Endothelial cell of umbilical vein (primary cell): ENCODE measurements at regions not wholly inside any gene's neighbourhood (a gene's known extent, or its start where the extent isn't known, plus 50 kb on each side); places are given as distances from the start of the nearest gene placed in this dataset.

Experiments used
- BruUV-seq: library from RNA; stranded (reverse); fragments of 400-500 nt; replicated peaks from 2 replicates; lab custom pipeline; 2021; lab: Mats Ljungman, UMichigan
- CTCF ChIA-PET: fragments of 300-600, 350-600 bp; sonication (Branson Sonifier 250); formaldehyde crosslinking; loops from one replicate; lab custom pipeline; 2021; ENCODE audit warnings: antibody characterized with exemption, inconsistent platforms; lab: Charles Lee
- POLR2A ChIA-PET: fragments of 300-600, 350-600 bp; sonication (Branson Sonifier 250); formaldehyde crosslinking; loops from one replicate; lab custom pipeline; 2021; ENCODE audit warnings: antibody characterized with exemption, inconsistent platforms; lab: Charles Lee
- DNase-seq: peaks from one replicate; pipeline ENCODE4 v3.0.0-alpha.2; 2011; ENCODE audit warnings: low read depth, low spot score
- FAIRE-seq: peaks from 2 replicates; lab custom pipeline; 2011; peaks lifted over from hg19 to GRCh38; lab: Jason Lieb, UNC
- H2AFZ ChIP-seq: 2 replicates; pipeline ENCODE4 v1.6.0; 2012; ENCODE audit warnings: low read depth, low read length, control low read depth, inconsistent platforms
- H3K27ac ChIP-seq: 2 replicates; pipeline ENCODE4 v1.5.1; 2011; ENCODE audit warnings: low read depth, mild to moderate bottlenecking, control low read depth, low read length, moderate library complexity; ENCODE audit not compliant: insufficient read depth
- H3K27me3 ChIP-seq, 2 experiments: 2 replicates each; pipeline versions ENCODE4 v1.6.0 to v1.6.1; 2011; ENCODE audit warnings: low read length in 2 of 2, mixed read lengths in 1 of 2; ENCODE audit not compliant: control insufficient read depth in 2 of 2, insufficient read depth in 2 of 2
- H3K36me3 ChIP-seq, 2 experiments: 2 replicates in 1 of 2; 3 replicates in 1 of 2; pipeline ENCODE4 v1.5.1; 2011; ENCODE audit warnings: low read length in 2 of 2, mild to moderate bottlenecking in 1 of 2, moderate library complexity in 1 of 2; ENCODE audit not compliant: control insufficient read depth in 2 of 2, insufficient read depth in 2 of 2; ENCODE audit errors: extremely low read depth in 1 of 2
- H3K4me1 ChIP-seq: 3 replicates; pipeline ENCODE4 v1.5.1; 2011; ENCODE audit warnings: mild to moderate bottlenecking, low read length; ENCODE audit not compliant: control insufficient read depth, insufficient read depth; ENCODE audit errors: extremely low read depth
- H3K4me2 ChIP-seq: 2 replicates; pipeline ENCODE4 v1.6.1; 2011; ENCODE audit warnings: low read length, control low read depth, mixed read lengths; ENCODE audit not compliant: insufficient read depth
- H3K4me3 ChIP-seq, 3 experiments: fragments of 200-600 bp in 1 of 3; sonication (generic), shearing (Covaris generic) in 1 of 3; replicated peaks in 1 of 3; 2 replicates each; pipeline ENCODE4 v1.5.1; 2011 to 2016; ENCODE audit warnings: control low read depth in 3 of 3, low read length in 3 of 3, mild to moderate bottlenecking in 2 of 3, inconsistent platforms in 1 of 3, low read depth in 1 of 3, moderate library complexity in 1 of 3; ENCODE audit not compliant: insufficient read depth in 1 of 3
- H3K79me2 ChIP-seq: 2 replicates; pipeline ENCODE4 v1.6.0; 2012; ENCODE audit warnings: low read length, inconsistent platforms; ENCODE audit not compliant: control insufficient read depth, insufficient read depth
- H3K9ac ChIP-seq: replicated peaks from 2 replicates; pipeline ENCODE3; 2011; ENCODE audit warnings: low read length, control low read depth; ENCODE audit not compliant: insufficient read depth; ENCODE audit errors: extremely low read depth
- H3K9me1 ChIP-seq: replicated peaks from 3 replicates; pipeline ENCODE4 v1.6.0; 2011; ENCODE audit warnings: mild to moderate bottlenecking, low read length; ENCODE audit not compliant: control insufficient read depth, insufficient read depth; ENCODE audit errors: extremely low read depth
- H3K9me3 ChIP-seq: replicated peaks from 2 replicates; pipeline ENCODE4 v1.5.1; 2012; ENCODE audit warnings: low read length, inconsistent platforms; ENCODE audit not compliant: control insufficient read depth, insufficient read depth
- H4K20me1 ChIP-seq: replicated peaks from 2 replicates; pipeline ENCODE3; 2011; ENCODE audit warnings: mild to moderate bottlenecking, low read length; ENCODE audit not compliant: control insufficient read depth, insufficient read depth; ENCODE audit errors: extremely low read depth
- CTCF ChIP-seq, 2 donors: IDR thresholded peaks; 1 replicate in 1 of 2; 2 replicates in 1 of 2; pipeline ENCODE4 v1.5.1; 2011; ENCODE audit warnings: low read length in 2 of 2, mild to moderate bottlenecking in 2 of 2, moderate library complexity in 2 of 2, control low read depth in 1 of 2, inconsistent platforms in 1 of 2, low read depth in 1 of 2; ENCODE audit not compliant: insufficient read depth in 1 of 2; ENCODE audit errors: extremely low read depth in 1 of 2
- EZH2 ChIP-seq: IDR thresholded peaks from 2 replicates; pipeline ENCODE4 v1.6.1; 2012; ENCODE audit warnings: borderline replicate concordance, low read depth, mild to moderate bottlenecking, moderate library complexity, low read length, inconsistent platforms; ENCODE audit not compliant: severe bottlenecking
- FOS ChIP-seq: IDR thresholded peaks from 2 replicates; pipeline ENCODE4 v1.6.1; 2011; ENCODE audit warnings: mild to moderate bottlenecking, low read length, moderate library complexity, borderline replicate concordance; ENCODE audit not compliant: insufficient read depth
- GATA2 ChIP-seq: IDR thresholded peaks from 2 replicates; pipeline ENCODE4 v1.7.0; 2011; ENCODE audit warnings: low read depth, mild to moderate bottlenecking, moderate library complexity, mixed read lengths, low read length; ENCODE audit not compliant: insufficient read length, insufficient read depth
- JUN ChIP-seq: IDR thresholded peaks from 2 replicates; pipeline ENCODE4 v1.6.1; 2011; ENCODE audit warnings: borderline replicate concordance, low read depth; ENCODE audit not compliant: insufficient read length, insufficient read depth
- MAX ChIP-seq: IDR thresholded peaks from 2 replicates; pipeline ENCODE4 v1.6.1; 2011; ENCODE audit not compliant: insufficient read depth, insufficient read length
- MYC ChIP-seq: IDR thresholded peaks from one replicate; pipeline ENCODE4 v1.6.1; 2011; ENCODE audit warnings: mild to moderate bottlenecking, low read depth, low read length
- POLR2A ChIP-seq: IDR thresholded peaks from 2 replicates; pipeline ENCODE4 v1.6.1; 2012; ENCODE audit warnings: low read depth, mild to moderate bottlenecking, control low read depth, low read length
- POLR2AphosphoS5 ChIP-seq: IDR thresholded peaks from 2 replicates; pipeline ENCODE4 v1.6.1; 2012; ENCODE audit warnings: low read depth, mild to moderate bottlenecking, control low read depth, low read length, moderate library complexity; ENCODE audit not compliant: insufficient read depth
- dilution Hi-C: fragments of 300-500 bp; cut with MboI; formaldehyde crosslinking; loops from one replicate; pipeline ENCODE4 v1.15.0; 2019; ENCODE audit warnings: low sequenced_read_pairs; ENCODE audit not compliant: extremely low pct_ligation_motif_present
- intact Hi-C: fragments of 100-400 bp; cut with micrococcal nuclease; formaldehyde crosslinking; loops from one replicate; pipeline ENCODE4 v1.10.0; 2022

GRCh38 chr9:83146325-83146724 is 83.4 kb upstream of the RASEF start:
- dilution Hi-C loops, result no loop called here
- Histone ChIP-seq H3K36me3 (no peaks in the 10 kb centered on the region), H3K9ac (no peak overlapping the region), H3K9me1 (no peaks in the 10 kb centered on the region), H3K27me3 (no peaks in the 10 kb centered on the region), H2AFZ (no peak overlapping the region), H3K27ac (no peak overlapping the region), H3K4me2 (no peak overlapping the region), H3K79me2 (no peaks in the 10 kb centered on the region), H4K20me1 (no peaks in the 10 kb centered on the region), H3K4me1 (no peaks in the 10 kb centered on the region), H3K4me3 (no peak overlapping the region), H3K9me3 (no peaks in the 10 kb centered on the region)
- no peak for FAIRE-seq
- intact Hi-C loops, result no loop called here
- TF ChIP-seq POLR2A (no peak), GATA2 (no peak), CTCF (IDR thresholded peaks at IDR 0.05; ENCODE audit: extremely low read depth in 1 of 2, insufficient read depth in 1 of 2, low read depth in 1 of 2, low read length in 2 of 2) (no peak), JUN (no peak), POLR2AphosphoS5 (no peak), EZH2 (no peak), MYC (no peak), MAX (no peak), FOS (no peak)
- ChIA-PET CTCF (interaction anchor here (1.3 kb wide), 1 partner anchor 26 kb away, joined by 4 read pairs; no protein-coding TSS in a partner anchor), POLR2A (no interaction called here)
- no TSS peak for BruUV-seq
- DNase-seq, result no peak
